OCI-LY1 (cell line): ENCODE measurements at regions not wholly inside any gene's neighbourhood (a gene's known extent, or its start where the extent isn't known, plus 50 kb on each side); places are given as distances from the start of the nearest gene placed in this dataset.

Experiments
- CTCF ChIP-seq: fragments of 200-600 bp; sonication (generic), shearing (Covaris generic); IDR thresholded peaks from 2 replicates; pipeline ENCODE4 v1.5.1; 2017; ENCODE audit warnings: mild to moderate bottlenecking, antibody characterized with exemption, low read length, moderate library complexity, mixed read lengths
- EZH2 ChIP-seq: fragments of 200-600 bp; sonication (generic), shearing (Covaris generic); IDR thresholded peaks from 2 replicates; pipeline ENCODE4 v1.8.0; 2017; ENCODE audit warnings: borderline replicate concordance, mixed run types, mild to moderate bottlenecking, antibody characterized with exemption, low read length, moderate library complexity, mixed read lengths

GRCh38 chr1:191536791-191537429 lies 621.4 kb upstream of the RGS18 start:
- TF ChIP-seq CTCF: no peak
- no peak for TF ChIP-seq EZH2
